OCI-LY7 (cell line): ENCODE measurements at regions not wholly inside any gene's neighbourhood (a gene's known extent, or its start where the extent isn't known, plus 50 kb on each side); places are given as distances from the start of the nearest gene placed in this dataset.
"Not testable (repeated sequence)": the region's sequence is repeated elsewhere in the genome, so short reads cannot be mapped to it uniquely, and the experiment has no call there.

Experiments
- BruUV-seq: library from RNA; stranded (reverse); fragments of 400-500 nt; replicated peaks from 2 replicates; lab custom pipeline; 2021; lab: Mats Ljungman, UMichigan
- CTCF ChIA-PET: fragments of 300-600 bp; sonication (Branson Sonifier 250); formaldehyde crosslinking; loops from one replicate; lab custom pipeline; 2022; ENCODE audit warnings: antibody characterized with exemption; ENCODE audit not compliant: unreplicated experiment; lab: Charles Lee
- POLR2A ChIA-PET: fragments of 300-600 bp; sonication (Branson Sonifier 250); formaldehyde crosslinking; loops from one replicate; lab custom pipeline; 2022; ENCODE audit warnings: antibody characterized with exemption; lab: Charles Lee
- DNase-seq: peaks from one replicate; pipeline ENCODE4 v3.0.0-alpha.2; 2015; ENCODE audit warnings: low spot score
- H2AFZ ChIP-seq: fragments of 200-600 bp; sonication (generic), shearing (Covaris generic); 2 replicates; pipeline ENCODE4 v1.6.1; 2014; ENCODE audit warnings: mild to moderate bottlenecking, antibody characterized with exemption, low read length, moderate library complexity
- H3K27ac ChIP-seq: fragments of 200-600 bp; sonication (generic); 2 replicates; pipeline ENCODE4 v1.5.1; 2014; ENCODE audit warnings: mixed run types, low read depth, mild to moderate bottlenecking, moderate library complexity, low read length, inconsistent platforms; ENCODE audit not compliant: poor library complexity, severe bottlenecking
- H3K36me3 ChIP-seq: fragments of 200-600 bp; sonication (generic); 2 replicates; pipeline ENCODE4 v1.6.1; 2014; ENCODE audit warnings: mild to moderate bottlenecking, antibody characterized with exemption, low read length, moderate library complexity, mixed read lengths; ENCODE audit not compliant: insufficient read depth
- H3K4me1 ChIP-seq: fragments of 200-600 bp; sonication (generic); 2 replicates; pipeline ENCODE4 v1.5.1; 2014; ENCODE audit warnings: mild to moderate bottlenecking, low read length; ENCODE audit not compliant: insufficient read depth, poor library complexity, severe bottlenecking
- H3K4me2 ChIP-seq: fragments of 200-600 bp; sonication (generic); 2 replicates; pipeline ENCODE4 v1.6.1; 2014; ENCODE audit warnings: mild to moderate bottlenecking, low read length
- H3K4me3 ChIP-seq: fragments of 200-600 bp; sonication (generic); 2 replicates; pipeline ENCODE4 v1.5.1; 2014; ENCODE audit warnings: mild to moderate bottlenecking, low read depth, low read length; ENCODE audit not compliant: poor library complexity, severe bottlenecking
- H3K79me2 ChIP-seq: fragments of 200-600 bp; sonication (generic); 2 replicates; pipeline ENCODE4 v1.6.1; 2016; ENCODE audit warnings: low read depth, mild to moderate bottlenecking, low read length, moderate library complexity, mixed read lengths; ENCODE audit not compliant: insufficient read depth
- H3K9me2 ChIP-seq: fragments of 200-600 bp; sonication (generic); 2 replicates; pipeline ENCODE4 v1.6.1; 2016; ENCODE audit warnings: mild to moderate bottlenecking, low read length, mixed read lengths; ENCODE audit not compliant: insufficient read depth
- H3K9me3 ChIP-seq: fragments of 200-600 bp; sonication (generic); 2 replicates; pipeline ENCODE4 v1.6.1; 2014; ENCODE audit warnings: mild to moderate bottlenecking, mixed run types, low read length, mixed read lengths
- H4K20me1 ChIP-seq: fragments of 200-600 bp; sonication (generic); 2 replicates; pipeline ENCODE4 v1.6.1; 2014; ENCODE audit warnings: mild to moderate bottlenecking, antibody characterized with exemption, low read length, moderate library complexity, mixed read lengths; ENCODE audit not compliant: insufficient read depth
- EZH2phosphoT487 ChIP-seq: fragments of 200-600 bp; sonication (generic); IDR thresholded peaks from 2 replicates; pipeline ENCODE4 v1.6.1; 2018; ENCODE audit warnings: low read depth, borderline replicate concordance, mild to moderate bottlenecking, mixed run types, antibody characterized with exemption, low read length, moderate library complexity, mixed read lengths
- intact Hi-C: fragments of 100-400 bp; cut with micrococcal nuclease; formaldehyde crosslinking; loops from one replicate; pipeline ENCODE4 v1.10.0; 2022; ENCODE audit not compliant: unreplicated experiment
- TF ChIP-seq, protein P1 (sequence below): fragments of 200-600 bp; sonication (generic); conservative IDR thresholded peaks from 2 replicates; pipeline ENCODE4 v1.5.1; 2014; ENCODE audit warnings: mild to moderate bottlenecking, antibody characterized with exemption, low read length, moderate library complexity, mixed read lengths

DNA sequence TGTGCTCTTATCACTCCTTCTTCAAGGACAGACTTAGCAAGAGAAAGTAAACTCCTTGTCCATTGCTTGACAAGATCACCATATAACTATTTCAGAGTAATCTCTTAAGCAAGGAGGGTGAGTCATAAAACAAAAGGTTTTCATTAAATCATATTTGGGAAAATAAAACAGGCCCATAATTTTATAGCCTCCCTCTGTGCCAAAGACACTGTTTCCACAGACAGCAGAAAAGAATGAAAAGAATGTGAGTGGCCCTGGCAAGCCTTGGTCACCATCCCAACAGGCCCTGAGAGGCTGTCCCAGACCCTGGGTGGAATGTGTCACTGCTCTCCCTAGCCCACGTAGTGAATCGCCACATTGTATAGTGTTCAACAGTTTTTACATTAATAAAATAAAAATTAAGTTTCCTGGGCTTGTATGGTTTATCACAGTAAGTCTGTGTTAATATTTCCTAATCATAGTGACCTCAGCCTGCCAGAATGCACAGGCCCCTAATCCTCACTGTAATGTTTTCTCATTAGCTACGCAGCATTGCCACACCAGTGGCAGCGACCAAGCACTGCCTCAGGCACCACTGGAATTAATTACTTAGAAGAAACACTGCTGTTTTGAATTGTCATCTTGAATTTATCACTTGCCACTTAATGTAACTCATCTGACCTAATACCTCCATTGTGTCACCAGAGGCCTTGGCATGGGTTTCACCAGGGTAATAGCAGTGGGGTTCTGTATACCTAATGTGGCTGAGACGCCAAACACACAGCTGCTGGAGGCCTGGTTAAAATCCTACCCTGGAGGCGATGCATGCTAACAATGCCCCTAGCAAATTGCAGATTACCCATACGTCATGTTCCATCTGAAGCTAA lies 401.9 kb downstream of the LNPK start:
- no peak overlapping the region for H3K4me3 ChIP-seq
- CTCF ChIA-PET, result no interaction called here
- H4K20me1 ChIP-seq, result no peaks in the 10 kb centered on the region
- H3K79me2 ChIP-seq, result no peaks in the 10 kb centered on the region
- no peaks in the 10 kb centered on the region for H3K9me2 ChIP-seq
- no peaks in the 10 kb centered on the region for H3K36me3 ChIP-seq
- DNase-seq, result no peak
- H3K9me3 ChIP-seq, result no peaks in the 10 kb centered on the region
- POLR2A ChIA-PET, result no interaction called here
- no peaks in the 10 kb centered on the region for H3K4me1 ChIP-seq
- BruUV-seq, result no TSS peak
- intact Hi-C loops, result no loop called here
- TF ChIP-seq EZH2phosphoT487, result no peak
- TF ChIP-seq, protein P1, sequence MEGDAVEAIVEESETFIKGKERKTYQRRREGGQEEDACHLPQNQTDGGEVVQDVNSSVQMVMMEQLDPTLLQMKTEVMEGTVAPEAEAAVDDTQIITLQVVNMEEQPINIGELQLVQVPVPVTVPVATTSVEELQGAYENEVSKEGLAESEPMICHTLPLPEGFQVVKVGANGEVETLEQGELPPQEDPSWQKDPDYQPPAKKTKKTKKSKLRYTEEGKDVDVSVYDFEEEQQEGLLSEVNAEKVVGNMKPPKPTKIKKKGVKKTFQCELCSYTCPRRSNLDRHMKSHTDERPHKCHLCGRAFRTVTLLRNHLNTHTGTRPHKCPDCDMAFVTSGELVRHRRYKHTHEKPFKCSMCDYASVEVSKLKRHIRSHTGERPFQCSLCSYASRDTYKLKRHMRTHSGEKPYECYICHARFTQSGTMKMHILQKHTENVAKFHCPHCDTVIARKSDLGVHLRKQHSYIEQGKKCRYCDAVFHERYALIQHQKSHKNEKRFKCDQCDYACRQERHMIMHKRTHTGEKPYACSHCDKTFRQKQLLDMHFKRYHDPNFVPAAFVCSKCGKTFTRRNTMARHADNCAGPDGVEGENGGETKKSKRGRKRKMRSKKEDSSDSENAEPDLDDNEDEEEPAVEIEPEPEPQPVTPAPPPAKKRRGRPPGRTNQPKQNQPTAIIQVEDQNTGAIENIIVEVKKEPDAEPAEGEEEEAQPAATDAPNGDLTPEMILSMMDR, result no peak
- no peak overlapping the region for H2AFZ ChIP-seq
- no peak overlapping the region for H3K27ac ChIP-seq
- no peak overlapping the region for H3K4me2 ChIP-seq

DNA sequence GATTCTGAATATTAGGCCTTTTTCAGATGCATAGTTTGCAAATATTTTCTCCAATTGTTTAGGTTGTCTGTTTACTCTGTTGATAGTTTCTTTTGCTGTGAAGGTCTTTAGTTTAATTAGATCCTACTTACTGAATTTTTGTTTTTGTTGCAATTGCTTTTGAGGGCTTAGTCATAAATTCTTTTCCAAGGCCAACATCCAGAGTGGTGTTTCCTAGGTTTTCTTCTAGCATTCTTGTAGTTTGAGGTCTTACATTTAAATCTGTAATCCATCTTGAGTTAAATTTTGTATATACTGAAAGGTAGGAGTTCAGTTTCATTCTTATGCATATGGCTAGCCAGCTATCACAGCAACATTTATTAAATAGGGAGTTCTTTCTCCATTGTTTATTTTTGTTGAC lies 404.8 kb downstream of the LNPK start:
- no peak for TF ChIP-seq EZH2phosphoT487
- TF ChIP-seq, protein P1, result no peak
- ChIA-PET POLR2A (interaction anchor here (0.7 kb wide), 1 partner anchor 398 kb away, joined by 3 read pairs; no protein-coding TSS in a partner anchor), CTCF (no interaction called here)
- no peaks in the 10 kb centered on the region for H3K36me3 ChIP-seq
- no peak overlapping the region for H3K4me2 ChIP-seq
- BruUV-seq, result no TSS peak
- H3K79me2 ChIP-seq, result no peaks in the 10 kb centered on the region
- H3K4me3 ChIP-seq, result no peak overlapping the region
- no peaks in the 10 kb centered on the region for H4K20me1 ChIP-seq
- no peak overlapping the region for H3K27ac ChIP-seq
- no peak overlapping the region for H2AFZ ChIP-seq
- no peak for DNase-seq
- H3K4me1 ChIP-seq, result no peaks in the 10 kb centered on the region
- no peaks in the 10 kb centered on the region for H3K9me3 ChIP-seq
- intact Hi-C loops, result no loop called here
- H3K9me2 ChIP-seq, result no peaks in the 10 kb centered on the region

DNA sequence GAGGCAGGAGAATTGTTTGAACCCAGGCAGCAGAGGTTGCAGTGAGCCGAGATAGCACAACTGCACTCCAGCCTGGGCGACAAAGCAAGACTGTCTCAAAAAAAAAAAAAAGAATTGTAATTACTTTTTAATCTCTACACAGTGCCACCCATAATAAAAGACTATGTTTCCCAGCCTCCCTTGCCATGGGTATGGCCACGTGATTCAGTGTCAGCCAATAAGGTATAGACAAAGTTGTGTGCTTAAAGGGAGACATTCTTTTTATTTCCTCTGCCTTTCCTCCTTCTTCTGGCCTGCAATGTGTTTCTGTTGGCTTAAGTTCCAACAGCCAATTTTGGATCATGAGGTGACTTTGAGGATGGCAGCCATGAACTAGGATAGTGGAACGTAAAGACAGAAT lies 406.9 kb downstream of the LNPK start:
- no peaks in the 10 kb centered on the region for H4K20me1 ChIP-seq
- H3K9me2 ChIP-seq, result no peaks in the 10 kb centered on the region
- no peak for DNase-seq
- no peaks in the 10 kb centered on the region for H3K4me1 ChIP-seq
- ChIA-PET POLR2A (interaction anchor here (1.1 kb wide), 1 partner anchor 26 kb away, joined by 3 read pairs; no protein-coding TSS in a partner anchor), CTCF (no interaction called here)
- H3K4me3 ChIP-seq, result no peak overlapping the region
- no peaks in the 10 kb centered on the region for H3K9me3 ChIP-seq
- no peaks in the 10 kb centered on the region for H3K36me3 ChIP-seq
- no peak overlapping the region for H3K4me2 ChIP-seq
- BruUV-seq, result no TSS peak
- no peak overlapping the region for H2AFZ ChIP-seq
- intact Hi-C loops, result no loop called here
- no peak overlapping the region for H3K27ac ChIP-seq
- no peaks in the 10 kb centered on the region for H3K79me2 ChIP-seq
- TF ChIP-seq, protein P1, result no peak
- no peak for TF ChIP-seq EZH2phosphoT487

DNA sequence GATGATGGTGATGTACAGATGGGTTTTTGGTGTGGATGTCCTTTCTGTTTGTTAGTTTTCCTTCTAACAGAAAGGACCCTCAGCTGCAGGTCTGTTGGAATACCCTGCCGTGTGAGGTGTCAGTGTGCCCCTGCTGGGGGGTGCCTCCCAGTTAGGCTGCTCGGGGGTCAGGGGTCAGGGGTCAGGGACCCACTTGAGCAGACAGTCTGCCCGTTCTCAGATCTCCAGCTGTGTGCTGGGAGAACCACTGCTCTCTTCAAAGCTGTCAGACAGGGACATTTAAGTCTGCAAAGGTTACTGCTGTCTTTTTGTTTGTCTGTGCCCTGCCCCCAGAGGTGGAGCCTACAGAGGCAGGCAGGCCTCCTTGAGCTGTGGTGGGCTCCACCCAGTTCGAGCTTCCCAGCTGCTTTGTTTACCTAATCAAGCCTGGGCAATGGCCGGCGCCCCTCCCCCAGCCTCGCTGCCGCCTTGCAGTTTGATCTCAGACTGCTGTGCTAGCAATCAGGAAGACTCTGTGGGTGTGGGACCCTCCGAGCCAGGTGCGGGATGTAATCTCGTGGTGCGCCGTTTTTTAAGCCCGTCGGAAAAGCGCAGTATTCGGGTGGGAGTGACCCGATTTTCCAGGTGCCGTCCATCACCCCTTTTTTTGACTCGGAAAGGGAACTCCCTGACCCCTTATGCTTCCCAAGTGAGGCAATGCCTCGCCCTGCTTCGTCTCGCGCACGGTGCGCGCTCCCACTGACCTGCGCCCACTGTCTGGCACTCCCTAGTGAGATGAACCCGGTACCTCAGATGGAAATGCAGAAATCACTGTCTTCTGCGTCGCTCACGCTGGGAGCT lies 408.2 kb downstream of the LNPK start:
- H3K27ac ChIP-seq, DNase-seq, H2AFZ ChIP-seq, CTCF ChIA-PET, H3K4me3 ChIP-seq, intact Hi-C loops, H3K36me3 ChIP-seq, H3K9me2 ChIP-seq, H3K79me2 ChIP-seq, H3K9me3 ChIP-seq, H4K20me1 ChIP-seq, H3K4me1 ChIP-seq, BruUV-seq, H3K4me2 ChIP-seq: not testable (repeated sequence)
- POLR2A ChIA-PET, result interaction anchor here (1.1 kb wide), 1 partner anchor 25 kb away, joined by 3 read pairs; no protein-coding TSS in a partner anchor
